ENCODE measurements at regions not wholly inside any gene's neighbourhood (a gene's known extent, or its start where the extent isn't known, plus 50 kb on each side); places are given as distances from the start of the nearest gene placed in this dataset.

- H3K36me3 ChIP-seq, result no peaks in the 10 kb centered on the region
- TF ChIP-seq CTCF (IDR thresholded peaks at IDR 0.05), result no peak
- H3K4me1 ChIP-seq, result no peaks in the 10 kb centered on the region
- ATAC-seq (peak; percentile 63 to 64), DNase-seq (no peak)
- intact Hi-C loops (cut with DNase I), result no loop called here
- H3K27ac ChIP-seq, result no peak overlapping the region
- H3K27me3 ChIP-seq (ENCODE audit: low read depth), result no peaks in the 10 kb centered on the region
- H3K4me3 ChIP-seq, result no peak overlapping the region
- no peaks in the 10 kb centered on the region for H3K9me3 ChIP-seq
Observed at GRCh38 chrX:9378980-9379696, 85.7 kb upstream of the TBL1X start.

DNA sequence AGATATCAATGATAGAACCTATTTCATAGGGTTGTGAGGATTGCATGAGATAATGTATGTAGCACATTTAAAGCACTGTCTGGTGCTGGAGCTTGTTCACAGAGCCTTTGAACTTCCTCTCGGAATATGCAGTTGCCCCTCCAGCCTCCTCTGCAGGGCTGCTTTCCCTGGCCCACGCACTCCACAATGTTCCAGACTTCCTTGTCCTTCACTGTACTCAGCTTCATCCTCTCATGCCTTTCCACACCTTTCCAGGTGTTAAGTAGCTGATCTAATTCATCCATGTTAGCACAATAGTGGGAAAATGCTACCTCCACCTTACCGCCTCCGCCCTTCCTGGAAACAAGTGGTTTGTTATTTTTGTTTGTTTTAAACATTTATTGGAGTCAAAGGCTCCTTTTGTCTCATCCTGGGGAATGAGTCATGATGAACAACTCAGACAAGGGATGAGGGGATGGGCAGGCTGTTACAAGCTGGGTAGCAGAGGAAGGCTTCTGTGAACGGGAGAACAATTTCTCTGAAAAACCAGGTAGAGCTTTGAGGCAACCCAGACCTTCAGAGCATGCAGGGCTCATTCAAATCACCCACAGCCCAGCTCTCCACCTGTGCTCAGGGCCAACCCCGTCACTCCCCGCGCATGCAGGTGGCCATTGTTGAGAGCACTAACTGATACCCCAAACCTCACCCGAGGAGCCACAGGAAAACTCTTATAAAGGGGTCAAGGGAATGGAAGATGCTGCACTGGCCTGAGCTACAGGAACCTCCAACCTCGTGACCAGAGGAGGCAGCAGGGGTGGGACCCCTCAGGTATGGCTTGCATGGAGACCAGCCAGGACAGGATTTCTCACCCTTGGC is 84.9 kb upstream of the TBL1X start:
- no peak for ATAC-seq

DNA sequence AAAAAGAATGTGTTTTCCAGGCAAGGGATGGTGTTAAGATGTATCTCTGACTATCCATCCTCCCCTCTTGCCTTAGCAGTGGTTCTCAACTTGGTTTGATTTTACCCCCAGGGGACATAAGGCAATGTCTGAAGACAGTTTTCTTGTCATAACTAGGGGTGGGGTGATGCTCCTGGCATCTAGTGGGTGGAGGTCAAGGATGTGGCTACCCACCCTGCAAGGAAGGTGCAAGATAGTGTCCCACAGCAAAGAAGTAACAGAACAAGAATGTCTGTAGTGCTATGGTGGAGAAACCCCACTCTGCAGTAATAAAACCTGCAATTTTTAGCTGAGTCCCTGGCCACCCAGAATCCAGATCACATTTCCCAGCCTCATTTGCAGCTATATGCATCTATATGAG is 81.2 kb upstream of the TBL1X start:
- Histone ChIP-seq H3K4me1 (no peaks in the 10 kb centered on the region), H3K36me3 (no peaks in the 10 kb centered on the region), H3K27ac (no peak overlapping the region), H3K27me3 (ENCODE audit: low read depth) (no peaks in the 10 kb centered on the region), H3K9me3 (no peaks in the 10 kb centered on the region), H3K4me3 (no peak overlapping the region)
- no peak for TF ChIP-seq CTCF (IDR thresholded peaks at IDR 0.05)
- DNase-seq, result no peak
- ATAC-seq, result no peak
- intact Hi-C loops (cut with DNase I), result no loop called here

More for the DNA sequence above, 84.9 kb upstream of the TBL1X start:
- no peaks in the 10 kb centered on the region for H3K4me1 ChIP-seq
- no peaks in the 10 kb centered on the region for H3K36me3 ChIP-seq
- no peak for TF ChIP-seq CTCF (IDR thresholded peaks at IDR 0.05)
- no peaks in the 10 kb centered on the region for H3K27me3 ChIP-seq (ENCODE audit: low read depth)
- H3K9me3 ChIP-seq, result no peaks in the 10 kb centered on the region
- intact Hi-C loops (cut with DNase I), result no loop called here
- H3K4me3 ChIP-seq, result no peak overlapping the region
- no peak overlapping the region for H3K27ac ChIP-seq
- DNase-seq, result no peak

DNA sequence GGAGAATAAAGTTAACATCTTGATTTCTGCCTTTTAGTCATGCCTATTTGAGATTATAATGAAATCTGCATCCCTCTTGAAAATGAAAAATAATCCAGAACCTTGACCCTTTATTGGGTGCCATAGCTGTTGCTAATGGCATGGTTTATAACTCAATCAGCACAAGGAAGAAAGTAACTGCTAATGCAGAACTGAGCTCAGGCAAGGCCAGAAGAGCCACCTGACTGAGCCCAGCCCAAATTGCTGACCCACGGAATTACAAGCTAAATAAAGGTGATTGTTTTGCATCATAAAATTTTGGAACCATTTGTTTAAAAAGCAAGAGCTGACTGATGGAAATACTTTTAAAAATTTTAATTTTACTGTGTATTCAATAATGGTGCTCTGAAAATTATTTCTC is 76.4 kb upstream of the TBL1X start:
- intact Hi-C loops (cut with DNase I), result no loop called here
- H3K36me3 ChIP-seq, result no peaks in the 10 kb centered on the region
- no peaks in the 10 kb centered on the region for H3K9me3 ChIP-seq
- no peak overlapping the region for H3K4me3 ChIP-seq
- no peak for ATAC-seq
- no peak overlapping the region for H3K27ac ChIP-seq
- no peak for DNase-seq
- no peak for TF ChIP-seq CTCF (IDR thresholded peaks at IDR 0.05)
- H3K27me3 ChIP-seq (ENCODE audit: low read depth), result no peaks in the 10 kb centered on the region
- no peaks in the 10 kb centered on the region for H3K4me1 ChIP-seq

DNA sequence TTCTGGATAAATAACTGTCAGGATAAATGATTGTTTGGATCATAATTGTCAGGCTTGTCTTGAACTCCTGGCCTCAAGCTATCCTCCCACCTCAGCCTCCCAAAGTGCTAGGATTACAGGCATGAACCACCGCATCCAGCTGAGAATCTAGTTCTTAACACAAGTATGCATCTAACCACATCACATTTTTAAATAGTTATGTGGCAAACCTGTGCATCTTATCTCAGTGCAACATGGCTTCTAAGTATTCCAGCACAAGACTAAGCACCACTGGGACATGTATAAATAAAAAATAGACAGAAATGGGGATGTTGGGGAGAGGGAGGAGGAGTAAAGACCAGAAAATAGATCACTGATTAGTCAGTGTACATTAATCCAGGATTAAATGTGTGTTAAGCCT is 74.7 kb upstream of the TBL1X start:
- intact Hi-C loops (cut with DNase I), result no loop called here
- no peak for TF ChIP-seq CTCF (IDR thresholded peaks at IDR 0.05)
- Histone ChIP-seq H3K27me3 (ENCODE audit: low read depth) (no peaks in the 10 kb centered on the region), H3K9me3 (no peaks in the 10 kb centered on the region), H3K27ac (no peak overlapping the region), H3K4me3 (no peak overlapping the region), H3K4me1 (no peaks in the 10 kb centered on the region), H3K36me3 (no peaks in the 10 kb centered on the region)
- ATAC-seq, result no peak
- no peak for DNase-seq

Data from lower lobe of right lung (tissue), 2 donors.